MCF 10A (cell line): ENCODE measurements at regions not wholly inside any gene's neighbourhood (a gene's known extent, or its start where the extent isn't known, plus 50 kb on each side); places are given as distances from the start of the nearest gene placed in this dataset.
"Not testable (repeated sequence)": the region's sequence is repeated elsewhere in the genome, so short reads cannot be mapped to it uniquely, and the experiment has no call there.

Experiments
- BruUV-seq: library from RNA; stranded (reverse); fragments of 400-500 nt; replicated peaks from 2 replicates; lab custom pipeline; 2021; lab: Mats Ljungman, UMichigan
- CTCF ChIA-PET: fragments of 300-600 bp; sonication (Branson Sonifier 250); formaldehyde crosslinking; extraction: SDS; loops from one replicate; lab custom pipeline; 2021; ENCODE audit warnings: antibody characterized with exemption, inconsistent platforms; lab: Yijun Ruan, JAX
- POLR2A ChIA-PET: fragments of 300-600, 350-650 bp; sonication (Branson Sonifier 250); formaldehyde crosslinking; extraction: SDS; loops from one replicate; lab custom pipeline; 2020; ENCODE audit warnings: antibody characterized with exemption, inconsistent platforms; lab: Yijun Ruan, JAX
- DNase-seq: peaks from one replicate; pipeline ENCODE4 v3.0.0-alpha.2; 2018; ENCODE audit not compliant: unreplicated experiment
- H3K27ac Mint-ChIP-seq: one replicate; pipeline ENCODE4 v1.8.0; 2022; ENCODE audit warnings: mild to moderate bottlenecking, low read depth, mixed read lengths; ENCODE audit not compliant: unreplicated experiment
- H3K27me3 Mint-ChIP-seq: one replicate; pipeline ENCODE4 v1.8.0; 2022; ENCODE audit warnings: mixed read lengths; ENCODE audit not compliant: insufficient read depth, unreplicated experiment
- H3K36me3 Mint-ChIP-seq: one replicate; pipeline ENCODE4 v1.8.0; 2022; ENCODE audit warnings: mild to moderate bottlenecking, moderate library complexity, mixed read lengths; ENCODE audit not compliant: insufficient read depth, unreplicated experiment
- H3K4me1 Mint-ChIP-seq: one replicate; pipeline ENCODE4 v1.8.0; 2022; ENCODE audit warnings: mixed read lengths; ENCODE audit not compliant: insufficient read depth, unreplicated experiment
- H3K4me3 Mint-ChIP-seq: one replicate; pipeline ENCODE4 v1.8.0; 2022; ENCODE audit warnings: mild to moderate bottlenecking, moderate library complexity, mixed read lengths; ENCODE audit not compliant: unreplicated experiment
- H3K9me3 Mint-ChIP-seq: one replicate; pipeline ENCODE4 v1.8.0; 2022; ENCODE audit warnings: mixed read lengths; ENCODE audit not compliant: unreplicated experiment
- CTCF ChIP-seq: fragments of 200-600 bp; IDR thresholded peaks from one replicate; pipeline ENCODE4 v1.8.0; 2022; ENCODE audit warnings: antibody characterized with exemption, mild to moderate bottlenecking; ENCODE audit not compliant: unreplicated experiment
- intact Hi-C: fragments of 100-400 bp; cut with micrococcal nuclease; formaldehyde crosslinking; loops from 2 replicates; pipeline ENCODE4 v1.14.1; 2022

- no peak for TF ChIP-seq CTCF
- Mint-ChIP-seq H3K27me3 (no peaks in the 10 kb centered on the region), H3K36me3 (no peaks in the 10 kb centered on the region), H3K4me3 (no peak overlapping the region), H3K27ac (no peak overlapping the region), H3K9me3 (no peaks in the 10 kb centered on the region), H3K4me1 (peaks cover 8% of the 10 kb centered on the region)
- intact Hi-C loops = no loop called here
- POLR2A ChIA-PET = no interaction called here
- CTCF ChIA-PET = interaction anchor here (0.6 to 1.1 kb wide), 3 partner anchors 51 to 252 kb away, joined by 3 to 4 read pairs (median 3); no protein-coding TSS in a partner anchor
- no TSS peak for BruUV-seq
- no peak for DNase-seq
Measured at GRCh38 chr3:36175113-36175812, 205.0 kb upstream of the STAC start.

DNA sequence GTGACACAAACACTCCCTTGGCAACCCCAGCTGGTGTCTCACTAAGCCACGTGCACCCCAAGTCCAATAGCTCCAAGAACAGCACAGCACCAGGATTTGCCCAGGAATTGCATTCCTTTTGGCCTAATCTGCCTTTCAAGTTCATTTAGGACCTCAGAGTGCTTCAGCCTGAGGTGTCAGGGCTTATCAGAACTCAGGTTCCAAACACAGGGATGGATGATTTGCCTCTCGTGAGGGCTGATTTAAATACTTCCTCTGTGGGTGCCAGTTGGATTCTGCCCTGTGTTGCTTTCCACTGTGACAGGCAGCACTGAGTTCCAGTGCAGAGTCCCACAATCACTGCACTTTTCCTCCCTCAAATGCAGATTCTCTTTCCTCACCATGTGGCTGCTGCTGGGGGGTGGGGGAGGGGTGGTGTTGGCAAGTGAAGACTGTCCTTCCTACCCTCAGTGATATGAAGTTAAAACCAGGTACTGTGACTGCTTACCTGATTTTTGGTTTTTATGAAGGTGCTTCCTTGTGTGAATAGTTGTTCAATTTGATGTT is 204.3 kb upstream of the STAC start:
- Mint-ChIP-seq H3K4me3 (no peak overlapping the region), H3K9me3 (no peaks in the 10 kb centered on the region), H3K27me3 (no peaks in the 10 kb centered on the region), H3K27ac (no peak overlapping the region), H3K4me1 (peaks cover 8% of the 10 kb centered on the region), H3K36me3 (no peaks in the 10 kb centered on the region)
- no peak for DNase-seq
- no TSS peak for BruUV-seq
- TF ChIP-seq CTCF = no peak
- POLR2A ChIA-PET = no interaction called here
- intact Hi-C loops = no loop called here
- CTCF ChIA-PET = interaction anchor here (0.7 to 1.1 kb wide), 2 partner anchors 52 to 253 kb away, joined by 3 to 4 read pairs; no protein-coding TSS in a partner anchor

- H3K4me3 Mint-ChIP-seq = no peak overlapping the region
- H3K36me3 Mint-ChIP-seq = no peaks in the 10 kb centered on the region
- DNase-seq = no peak
- ChIA-PET POLR2A (no interaction called here), CTCF (interaction anchor here (0.5 kb wide), 1 partner anchor 11 kb away, joined by 3 read pairs; no protein-coding TSS in a partner anchor)
- peaks cover 1% of the 10 kb centered on the region for H3K4me1 Mint-ChIP-seq
- no peaks in the 10 kb centered on the region for H3K27me3 Mint-ChIP-seq
- intact Hi-C loops = no loop called here
- TF ChIP-seq CTCF = no peak
- BruUV-seq = no TSS peak
- no peak overlapping the region for H3K27ac Mint-ChIP-seq
- H3K9me3 Mint-ChIP-seq = no peaks in the 10 kb centered on the region
Measured at GRCh38 chr3:36178018-36178417, 202.3 kb upstream of the STAC start.

- DNase-seq = no peak
- no TSS peak for BruUV-seq
- H3K4me3 Mint-ChIP-seq = no peak overlapping the region
- ChIA-PET CTCF (no interaction called here), POLR2A (no interaction called here)
- no peak for TF ChIP-seq CTCF
- no peaks in the 10 kb centered on the region for H3K36me3 Mint-ChIP-seq
- intact Hi-C loops = no loop called here
- H3K4me1 Mint-ChIP-seq = no peaks in the 10 kb centered on the region
- H3K27me3 Mint-ChIP-seq = no peaks in the 10 kb centered on the region
- no peaks in the 10 kb centered on the region for H3K9me3 Mint-ChIP-seq
- no peak overlapping the region for H3K27ac Mint-ChIP-seq
Measured at GRCh38 chr3:36182024-36182423, 198.3 kb upstream of the STAC start.

DNA sequence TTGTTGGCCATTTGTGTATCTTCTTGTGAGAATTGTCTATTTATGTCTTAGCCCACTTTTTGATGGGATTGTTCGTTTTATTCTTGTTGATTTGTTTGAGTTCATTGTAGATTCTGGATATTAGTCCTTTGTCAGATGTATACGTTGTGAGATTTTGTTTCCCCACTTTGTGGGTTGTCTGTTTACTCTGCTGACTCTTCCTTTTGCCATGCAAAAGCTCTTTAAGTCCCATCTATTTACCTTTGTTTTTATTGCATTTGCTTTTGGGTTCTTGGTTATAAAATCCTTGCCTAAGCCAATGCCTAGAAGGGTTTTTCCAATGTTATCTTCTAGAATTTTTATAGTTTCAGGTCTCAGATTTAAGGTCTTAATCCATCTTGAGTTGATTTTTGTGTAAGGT is 193.1 kb upstream of the STAC start:
- DNase-seq, H3K27me3 Mint-ChIP-seq, intact Hi-C loops, H3K4me1 Mint-ChIP-seq, CTCF ChIA-PET, H3K4me3 Mint-ChIP-seq, BruUV-seq, POLR2A ChIA-PET, H3K36me3 Mint-ChIP-seq, H3K9me3 Mint-ChIP-seq, H3K27ac Mint-ChIP-seq: not testable (repeated sequence)
